Ascending aorta (tissue), 2 donors: ENCODE measurements at regions not wholly inside any gene's neighbourhood (a gene's known extent, or its start where the extent isn't known, plus 50 kb on each side); places are given as distances from the start of the nearest gene placed in this dataset.
"Not testable (repeated sequence)": the region's sequence is repeated elsewhere in the genome, so short reads cannot be mapped to it uniquely, and the experiment has no call there.

ENCODE experiments used
- DNase-seq, 2 donors: peaks; one replicate each; pipeline ENCODE4 v3.0.0-alpha.2; 2019; ENCODE audit warnings: low spot score in 2 of 2
- H3K27ac ChIP-seq, 2 donors: fragments of 200-600 bp; sonication (generic); one replicate each; pipeline ENCODE4 v1.5.1; 2016 to 2017; ENCODE audit warnings: mild to moderate bottlenecking in 1 of 2
- H3K27me3 ChIP-seq: fragments of 200-600 bp; sonication (generic); one replicate; pipeline ENCODE4 v1.5.1; 2017
- H3K36me3 ChIP-seq, 2 donors: fragments of 200-600 bp; sonication (generic); one replicate each; pipeline ENCODE4 v1.5.1; 2016
- H3K4me1 ChIP-seq, 2 donors: fragments of 200-600 bp; sonication (generic); one replicate each; pipeline ENCODE4 v1.5.1; 2016 to 2017; ENCODE audit warnings: mild to moderate bottlenecking in 1 of 2
- H3K4me3 ChIP-seq, 2 donors: fragments of 200-600 bp; sonication (generic); one replicate each; pipeline ENCODE4 v1.5.1; 2016 to 2017; ENCODE audit warnings: mild to moderate bottlenecking in 1 of 2
- H3K9me3 ChIP-seq, 2 donors: fragments of 200-600 bp; sonication (generic); one replicate each; pipeline ENCODE4 v1.5.1; 2016
- CTCF ChIP-seq, 3 experiments: fragments of 200-600 bp in 2 of 3; fragments of 450-650 bp in 1 of 3; sonication (generic) in 2 of 3; IDR thresholded peaks; one replicate each; pipeline ENCODE4 v1.5.1; 2016 to 2019; ENCODE audit warnings: antibody characterized with exemption in 3 of 3, mild to moderate bottlenecking in 1 of 3, moderate library complexity in 1 of 3
- intact Hi-C: fragments of 100-400 bp; cut with DNase I; formaldehyde crosslinking; loops from one replicate; pipeline ENCODE4 v1.15.1; 2023

- peaks cover 0 to 10% of the 10 kb centered on the region in 2 donors for H3K9me3 ChIP-seq
- TF ChIP-seq CTCF (IDR thresholded peaks at IDR 0.05): no peak
Observed at GRCh38 chr9:33737811-33738606, 57.4 kb upstream of the PRSS3 start.

DNA sequence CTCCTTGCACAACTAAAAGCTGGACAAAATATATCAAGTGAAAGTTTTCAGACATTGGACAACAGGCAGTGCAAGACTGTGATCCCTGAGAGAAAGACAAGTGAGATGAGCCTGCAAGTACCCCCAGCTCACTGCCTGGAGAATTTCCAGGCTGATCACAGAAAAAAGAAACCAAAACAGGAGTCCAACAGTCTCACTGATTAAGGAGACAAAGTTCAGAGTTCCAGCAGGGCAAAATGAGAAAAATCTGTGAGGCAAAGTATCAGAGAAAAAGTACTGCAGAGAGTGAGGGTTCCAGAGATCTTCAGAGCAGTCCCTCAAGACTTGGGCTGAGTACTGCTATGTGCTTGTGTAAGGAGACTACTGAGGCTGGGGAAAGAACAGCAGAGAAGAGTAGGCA lies 56.0 kb upstream of the PRSS3 start:
- no peak overlapping the region for H3K4me3 ChIP-seq
- H3K27me3 ChIP-seq: no peaks in the 10 kb centered on the region
- no peak for DNase-seq
- TF ChIP-seq CTCF (IDR thresholded peaks at IDR 0.05): no peak
- no peak overlapping the region for H3K27ac ChIP-seq
- no peaks in the 10 kb centered on the region for H3K36me3 ChIP-seq
- peaks cover 0 to 10% of the 10 kb centered on the region in 2 donors for H3K9me3 ChIP-seq
- no peaks in the 10 kb centered on the region for H3K4me1 ChIP-seq
- intact Hi-C loops: no loop called here

More at GRCh38 chr9:33737811-33738606, 57.4 kb upstream of the PRSS3 start:
- H3K27ac ChIP-seq: no peak overlapping the region
- H3K27me3 ChIP-seq: no peaks in the 10 kb centered on the region
- no peaks in the 10 kb centered on the region for H3K36me3 ChIP-seq
- DNase-seq: no peak
- no peak overlapping the region for H3K4me3 ChIP-seq
- H3K4me1 ChIP-seq: no peaks in the 10 kb centered on the region
- intact Hi-C loops: no loop called here

GRCh38 chr9:33740075-33740474 lies 55.3 kb upstream of the PRSS3 start:
- no peaks in the 10 kb centered on the region for H3K4me1 ChIP-seq
- no peaks in the 10 kb centered on the region for H3K27me3 ChIP-seq
- no peak for TF ChIP-seq CTCF (IDR thresholded peaks at IDR 0.05)
- no peak overlapping the region for H3K4me3 ChIP-seq
- H3K27ac ChIP-seq: no peak overlapping the region
- no peak for DNase-seq
- H3K9me3 ChIP-seq: peaks cover 0 to 10% of the 10 kb centered on the region in 2 donors
- intact Hi-C loops: no loop called here
- no peaks in the 10 kb centered on the region for H3K36me3 ChIP-seq

DNA sequence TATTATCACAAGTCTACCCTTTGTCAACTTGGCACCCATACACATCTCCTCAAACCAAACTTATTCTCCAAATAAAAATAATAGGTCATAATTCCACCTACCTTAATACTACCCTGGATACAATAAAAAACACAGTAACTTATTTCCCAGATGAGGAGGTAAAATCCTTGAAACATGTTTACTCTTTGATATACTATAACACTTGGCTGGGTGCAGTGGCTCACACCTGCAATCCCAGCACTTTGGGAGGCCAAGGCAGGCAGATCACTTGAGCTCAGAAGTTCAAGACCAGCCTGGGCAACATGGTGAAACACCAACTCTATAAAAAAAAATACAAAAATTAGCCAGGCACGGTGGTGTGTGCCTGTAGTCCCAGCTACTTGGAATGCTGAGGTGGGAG lies 54.4 kb upstream of the PRSS3 start:
- H3K36me3 ChIP-seq, H3K4me1 ChIP-seq, intact Hi-C loops, H3K9me3 ChIP-seq, H3K27me3 ChIP-seq, H3K27ac ChIP-seq, DNase-seq, H3K4me3 ChIP-seq: not testable (repeated sequence)

- no peak for DNase-seq
- H3K4me3 ChIP-seq: no peak overlapping the region
- no peaks in the 10 kb centered on the region for H3K36me3 ChIP-seq
- intact Hi-C loops: no loop called here
- TF ChIP-seq CTCF (IDR thresholded peaks at IDR 0.05): no peak
- peaks cover 0 to 10% of the 10 kb centered on the region in 2 donors for H3K9me3 ChIP-seq
- no peaks in the 10 kb centered on the region for H3K27me3 ChIP-seq
- no peaks in the 10 kb centered on the region for H3K4me1 ChIP-seq
- no peak overlapping the region for H3K27ac ChIP-seq
Observed at GRCh38 chr9:33742051-33742450, 53.3 kb upstream of the PRSS3 start.

- intact Hi-C loops: no loop called here
- H3K4me1 ChIP-seq: no peaks in the 10 kb centered on the region
- no peaks in the 10 kb centered on the region for H3K27me3 ChIP-seq
- TF ChIP-seq CTCF (IDR thresholded peaks at IDR 0.05): no peak
- no peak for DNase-seq
- H3K36me3 ChIP-seq: no peaks in the 10 kb centered on the region
- no peak overlapping the region for H3K4me3 ChIP-seq
- H3K27ac ChIP-seq: no peak overlapping the region
- peaks cover 0 to 10% of the 10 kb centered on the region in 2 donors for H3K9me3 ChIP-seq
Observed at GRCh38 chr9:33742519-33742918, 52.8 kb upstream of the PRSS3 start.
